ENCODE measurements at regions not wholly inside any gene's neighbourhood (a gene's known extent, or its start where the extent isn't known, plus 50 kb on each side); places are given as distances from the start of the nearest gene placed in this dataset.

- no peak for DNase-seq (ENCODE audit: low spot score)
- intact Hi-C loops (cut with micrococcal nuclease; ENCODE audit: unreplicated experiment) (no loop called here), in situ Hi-C loops (cut with HindIII; ENCODE audit: extremely low pct_ligation_motif_present, low pct_unique_long_range_greater_than_20kb) (no loop called here)
- Histone ChIP-seq H4K20me1 (ENCODE audit: insufficient read depth, low read length) (no peaks in the 10 kb centered on the region), H3K27ac (ENCODE audit: extremely low read length, insufficient read depth, low read length) (no peak overlapping the region), H3K9ac (ENCODE audit: insufficient read depth, low read depth, low read length) (no peak overlapping the region), H3K36me3 (replicated peaks in 1 of 2; ENCODE audit: control insufficient read depth in 1 of 2, insufficient read depth in 2 of 2, low read length in 2 of 2) (no peaks in the 10 kb centered on the region), H2AFZ (ENCODE audit: low read length) (no peak overlapping the region), H3K4me1 (ENCODE audit: insufficient read depth, low read length) (no peaks in the 10 kb centered on the region), H3K27me3 (ENCODE audit: control insufficient read depth in 1 of 2, insufficient read depth in 2 of 2, low read length in 2 of 2) (no peaks in the 10 kb centered on the region), H3K79me2 (ENCODE audit: insufficient read depth, low read length) (no peaks in the 10 kb centered on the region), H3K9me3 (ENCODE audit: low read length) (no peaks in the 10 kb centered on the region), H3K4me2 (ENCODE audit: low read depth, low read length) (no peak overlapping the region), H3K4me3 (replicated peaks in 1 of 3; ENCODE audit: insufficient read depth in 1 of 3, low read depth in 2 of 3, low read length in 3 of 3) (no peak overlapping the region)
- FAIRE-seq, result no peak
- ATAC-seq, result no peak
- ChIA-PET CTCF (ENCODE audit: low intra/inter-chr PET ratio, low total read pairs) (no interaction called here), POLR2A (no interaction called here)
- TF ChIP-seq ATF7 (IDR thresholded peaks at IDR 0.05) (peak; percentile 50; the same call in 1 of the 2 replicates), ATF7 (CRISPR knock-in tag; IDR thresholded peaks at IDR 0.05) (no peak), ZBTB20 (CRISPR knock-in tag; IDR thresholded peaks at IDR 0.05; ENCODE audit: borderline replicate concordance, low read depth) (no peak)
- WGBS (ENCODE audit: low lambda C conversion rate), result 0% methylated on average over 1 of the region's 1 CpG
- no TSS peak for BruUV-seq (replicated peaks)
Measured at GRCh38 chr7:106592282-106593027, 68.5 kb downstream of the CCDC71L start.

DNA sequence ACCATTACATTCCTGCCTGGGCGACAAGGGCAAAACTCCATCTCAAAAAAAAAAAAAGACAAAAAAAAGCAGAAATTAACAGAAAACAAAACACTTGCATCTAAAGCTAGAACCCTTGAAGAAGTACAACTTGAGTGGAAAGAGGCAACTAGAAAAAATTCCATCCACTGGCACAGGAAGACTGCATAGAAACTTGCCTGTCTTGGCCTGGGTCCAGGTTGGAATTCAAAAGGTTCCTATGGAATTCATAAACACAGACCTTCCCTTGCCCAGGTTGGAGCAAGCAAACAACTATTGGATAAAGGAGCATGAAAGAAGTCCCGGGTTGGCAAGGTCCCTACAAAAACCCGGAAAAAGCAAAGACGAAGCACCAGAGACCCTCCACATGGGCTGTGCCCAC, 69.8 kb downstream of the CCDC71L start:
- H3K9me3 ChIP-seq (ENCODE audit: low read length), result no peaks in the 10 kb centered on the region
- ChIA-PET CTCF (ENCODE audit: low intra/inter-chr PET ratio, low total read pairs) (no interaction called here), POLR2A (no interaction called here)
- in situ Hi-C loops (cut with HindIII; ENCODE audit: extremely low pct_ligation_motif_present, low pct_unique_long_range_greater_than_20kb) (no loop called here), intact Hi-C loops (cut with micrococcal nuclease; ENCODE audit: unreplicated experiment) (no loop called here)
- no peak overlapping the region for H3K4me3 ChIP-seq (replicated peaks in 1 of 3; ENCODE audit: insufficient read depth in 1 of 3, low read depth in 2 of 3, low read length in 3 of 3)
- no peak overlapping the region for H3K9ac ChIP-seq (ENCODE audit: insufficient read depth, low read depth, low read length)
- DNase-seq (ENCODE audit: low spot score) (no peak), ATAC-seq (no peak), FAIRE-seq (no peak)
- H4K20me1 ChIP-seq (ENCODE audit: insufficient read depth, low read length), result no peaks in the 10 kb centered on the region
- H3K79me2 ChIP-seq (ENCODE audit: insufficient read depth, low read length), result no peaks in the 10 kb centered on the region
- no peaks in the 10 kb centered on the region for H3K27me3 ChIP-seq (ENCODE audit: control insufficient read depth in 1 of 2, insufficient read depth in 2 of 2, low read length in 2 of 2)
- BruUV-seq (replicated peaks), result no TSS peak
- 25% methylated on average over 4 of the region's 4 CpGs for WGBS (ENCODE audit: low lambda C conversion rate)
- no peak overlapping the region for H2AFZ ChIP-seq (ENCODE audit: low read length)
- no peak overlapping the region for H3K27ac ChIP-seq (ENCODE audit: extremely low read length, insufficient read depth, low read length)
- no peaks in the 10 kb centered on the region for H3K4me1 ChIP-seq (ENCODE audit: insufficient read depth, low read length)
- no peaks in the 10 kb centered on the region for H3K36me3 ChIP-seq (replicated peaks in 1 of 2; ENCODE audit: control insufficient read depth in 1 of 2, insufficient read depth in 2 of 2, low read length in 2 of 2)
- H3K4me2 ChIP-seq (ENCODE audit: low read depth, low read length), result no peak overlapping the region
- TF ChIP-seq HIVEP1 (CRISPR knock-in tag; IDR thresholded peaks at IDR 0.05), result no peak
- no peak for TF ChIP-seq NAIF1 (CRISPR knock-in tag; IDR thresholded peaks at IDR 0.05; ENCODE audit: borderline replicate concordance)
- no peak for TF ChIP-seq BATF2 (CRISPR knock-in tag; IDR thresholded peaks at IDR 0.05)
- TF ChIP-seq PCBP2 (optimal IDR thresholded peaks at IDR 0.05; ENCODE audit: low read depth, low read length, poor library complexity, severe bottlenecking), result no peak
- no peak for TF ChIP-seq ZSCAN22 (CRISPR knock-in tag; IDR thresholded peaks at IDR 0.05)
- TF ChIP-seq GFI1 (CRISPR knock-in tag; IDR thresholded peaks at IDR 0.05; ENCODE audit: borderline replicate concordance), result no peak
- no peak for TF ChIP-seq GPN1 (CRISPR knock-in tag; IDR thresholded peaks at IDR 0.05; ENCODE audit: borderline replicate concordance)
- TF ChIP-seq ZSCAN30 (CRISPR knock-in tag; IDR thresholded peaks at IDR 0.05), result no peak
- TF ChIP-seq ZNF124 (CRISPR knock-in tag; IDR thresholded peaks at IDR 0.05), result no peak
- TF ChIP-seq ARNT2 (CRISPR knock-in tag; IDR thresholded peaks at IDR 0.05; ENCODE audit: low read depth), result no peak
- no peak for TF ChIP-seq ZNF17 (CRISPR knock-in tag; IDR thresholded peaks at IDR 0.05)
- TF ChIP-seq ZHX1 (CRISPR knock-in tag; IDR thresholded peaks at IDR 0.05; ENCODE audit: low read depth), result no peak

All from HepG2 (cell line).